IMR-90 (cell line): ENCODE measurements at regions not wholly inside any gene's neighbourhood (a gene's known extent, or its start where the extent isn't known, plus 50 kb on each side); places are given as distances from the start of the nearest gene placed in this dataset.

Experiments used
- ATAC-seq: fragments of 200-7000 bp; cut with Tn5 transposase; 2 replicates; pipeline ENCODE4 v1.9.1; 2020; ENCODE audit warnings: low read depth, mild to moderate bottlenecking, moderate library complexity
- BruUV-seq: library from RNA; stranded (reverse); fragments of 400-500 nt; replicated peaks from 2 replicates; lab custom pipeline; 2021; lab: Mats Ljungman, UMichigan
- CTCF ChIA-PET: fragments of 300-600 bp; formaldehyde crosslinking; extraction: SDS; loops from one replicate; lab custom pipeline; 2021; ENCODE audit warnings: antibody characterized with exemption; lab: Yijun Ruan, JAX
- POLR2A ChIA-PET: fragments of 300-600 bp; sonication (Branson Sonifier 250); formaldehyde crosslinking; loops from one replicate; lab custom pipeline; 2022; ENCODE audit warnings: antibody characterized with exemption; ENCODE audit not compliant: unreplicated experiment; lab: Charles Lee
- DNase-seq: peaks from one replicate; pipeline ENCODE4 v3.0.0; 2013
- H2AFZ ChIP-seq: replicated peaks from 2 replicates; pipeline ENCODE3; 2013; ENCODE audit warnings: low read length, mild to moderate bottlenecking; ENCODE audit not compliant: poor library complexity
- H2AK5ac ChIP-seq: 2 replicates; pipeline ENCODE4 v1.6.1; 2013; ENCODE audit warnings: low read depth, low read length, inconsistent platforms
- H2AK9ac ChIP-seq: replicated peaks from 2 replicates; pipeline ENCODE3; 2013; ENCODE audit warnings: mild to moderate bottlenecking, low read depth, low read length, moderate library complexity; ENCODE audit not compliant: poor library complexity
- H2BK120ac ChIP-seq: 2 replicates; pipeline ENCODE4 v1.6.1; 2013; ENCODE audit warnings: low read depth, low read length, inconsistent platforms
- H2BK15ac ChIP-seq: 3 replicates; pipeline ENCODE4 v1.6.1; 2013; ENCODE audit warnings: low read depth, low read length, inconsistent platforms
- H2BK20ac ChIP-seq: 2 replicates; pipeline ENCODE4 v1.6.1; 2013; ENCODE audit warnings: low read depth, mild to moderate bottlenecking, inconsistent platforms, low read length, moderate library complexity
- H2BK5ac ChIP-seq: 2 replicates; pipeline ENCODE4 v1.6.1; 2013; ENCODE audit warnings: mild to moderate bottlenecking, low read depth, low read length, inconsistent platforms; ENCODE audit not compliant: poor library complexity, severe bottlenecking
- H3K14ac ChIP-seq: replicated peaks from 2 replicates; pipeline ENCODE4 v1.6.1; 2013; ENCODE audit warnings: low read depth, low read length, inconsistent platforms
- H3K18ac ChIP-seq: 2 replicates; pipeline ENCODE4 v1.6.1; 2013; ENCODE audit warnings: low read depth, low read length, control low read depth
- H3K23ac ChIP-seq: 2 replicates; pipeline ENCODE4 v1.6.1; 2013; ENCODE audit warnings: low read depth, low read length, inconsistent platforms
- H3K27ac ChIP-seq: 2 replicates; pipeline ENCODE4 v1.5.1; 2013; ENCODE audit warnings: mild to moderate bottlenecking, control low read depth, low read length; ENCODE audit not compliant: insufficient read depth
- H3K27me3 ChIP-seq: 2 replicates; pipeline ENCODE4 v1.6.1; 2013; ENCODE audit warnings: low read length; ENCODE audit not compliant: control insufficient read depth, insufficient read depth
- H3K36me3 ChIP-seq: 2 replicates; pipeline ENCODE4 v1.6.1; 2013; ENCODE audit warnings: low read length, mixed read lengths; ENCODE audit not compliant: control insufficient read depth, insufficient read depth
- H3K4ac ChIP-seq: 2 replicates; pipeline ENCODE4 v1.6.1; 2013; ENCODE audit warnings: low read depth, low read length, inconsistent platforms
- H3K4me1 ChIP-seq: 2 replicates; pipeline ENCODE4 v1.6.1; 2013; ENCODE audit warnings: low read length, mixed read lengths; ENCODE audit not compliant: control insufficient read depth, insufficient read depth
- H3K4me2 ChIP-seq: 2 replicates; pipeline ENCODE4 v1.6.1; 2013; ENCODE audit warnings: low read depth, mild to moderate bottlenecking, control low read depth, low read length, moderate library complexity
- H3K4me3 ChIP-seq: 2 replicates; pipeline ENCODE4 v1.5.1; 2013; ENCODE audit warnings: low read depth, mild to moderate bottlenecking, control low read depth, low read length, moderate library complexity; ENCODE audit not compliant: insufficient read depth
- H3K56ac ChIP-seq: 2 replicates; pipeline ENCODE4 v1.6.1; 2013; ENCODE audit warnings: low read length, inconsistent platforms; ENCODE audit not compliant: insufficient read depth; ENCODE audit errors: extremely low read depth
- H3K79me1 ChIP-seq, 2 experiments: 2 replicates each; pipeline ENCODE4 v1.6.1; 2013; ENCODE audit warnings: low read length in 2 of 2, inconsistent platforms in 1 of 2, low read depth in 1 of 2
- H3K9ac ChIP-seq: 2 replicates; pipeline ENCODE4 v1.6.1; 2013; ENCODE audit warnings: low read depth, low read length, control low read depth
- H3K9me1 ChIP-seq: 2 replicates; pipeline ENCODE4 v1.6.1; 2013; ENCODE audit warnings: low read length, inconsistent platforms; ENCODE audit not compliant: insufficient read depth
- H3K9me3 ChIP-seq: 2 replicates; pipeline ENCODE4 v1.6.1; 2013; ENCODE audit warnings: low read length; ENCODE audit not compliant: control insufficient read depth, insufficient read depth
- H4K20me1 ChIP-seq: 2 replicates; pipeline ENCODE4 v1.6.1; 2013; ENCODE audit warnings: low read length, inconsistent platforms; ENCODE audit not compliant: insufficient read depth
- H4K5ac ChIP-seq: 2 replicates; pipeline ENCODE4 v1.6.1; 2013; ENCODE audit warnings: mild to moderate bottlenecking, low read depth, low read length, control low read depth
- H4K8ac ChIP-seq, 2 experiments: 2 replicates each; pipeline ENCODE4 v1.6.1; 2013; ENCODE audit warnings: low read depth in 2 of 2, low read length in 2 of 2, control low read depth in 1 of 2, inconsistent platforms in 1 of 2
- H4K91ac ChIP-seq: 2 replicates; pipeline ENCODE4 v1.6.1; 2013; ENCODE audit warnings: low read depth, low read length, inconsistent platforms; ENCODE audit not compliant: insufficient read depth
- BHLHE40 ChIP-seq: fragments of 150-350 bp; IDR thresholded peaks from 2 replicates; pipeline ENCODE4 v1.6.1; 2016; ENCODE audit warnings: mild to moderate bottlenecking, low read depth, low read length
- CEBPB ChIP-seq: IDR thresholded peaks from 2 replicates; pipeline ENCODE4 v1.6.1; 2012; ENCODE audit warnings: low read depth, low read length, improper control_type of control experiment
- CHD1 ChIP-seq: IDR thresholded peaks from 2 replicates; pipeline ENCODE4 v1.6.1; 2012; ENCODE audit warnings: low read depth, low read length, improper control_type of control experiment
- CTCF ChIP-seq: conservative IDR thresholded peaks from 2 replicates; pipeline ENCODE4 v1.5.1; 2012; ENCODE audit warnings: mild to moderate bottlenecking, low read depth, low read length, improper control_type of control experiment
- ELK1 ChIP-seq: fragments of 150-350 bp; IDR thresholded peaks from 2 replicates; pipeline ENCODE4 v1.6.1; 2016; ENCODE audit warnings: low read depth, mild to moderate bottlenecking, low read length, moderate library complexity, borderline replicate concordance
- FOS ChIP-seq: fragments of 150-350 bp; IDR thresholded peaks from 2 replicates; pipeline ENCODE4 v1.6.1; 2016; ENCODE audit warnings: low read depth, low read length
- MAFK ChIP-seq: IDR thresholded peaks from 2 replicates; pipeline ENCODE4 v1.6.1; 2012; ENCODE audit warnings: low read depth, low read length, improper control_type of control experiment
- MAZ ChIP-seq: IDR thresholded peaks from 2 replicates; pipeline ENCODE4 v1.6.1; 2012; ENCODE audit warnings: low read depth, mild to moderate bottlenecking, low read length, improper control_type of control experiment, moderate library complexity, borderline replicate concordance
- MXI1 ChIP-seq: IDR thresholded peaks from 2 replicates; pipeline ENCODE4 v1.6.1; 2012; ENCODE audit warnings: low read depth, mild to moderate bottlenecking, low read length, moderate library complexity, borderline replicate concordance
- NFE2L2 ChIP-seq: fragments of 150-350 bp; IDR thresholded peaks from 2 replicates; pipeline ENCODE4 v1.6.1; 2016; ENCODE audit warnings: low read depth, mild to moderate bottlenecking, low read length
- POLR2A ChIP-seq: IDR thresholded peaks from 2 replicates; pipeline ENCODE4 v1.6.1; 2012; ENCODE audit warnings: mild to moderate bottlenecking, low read depth, low read length
- RAD21 ChIP-seq: IDR thresholded peaks from 2 replicates; pipeline ENCODE4 v1.6.1; 2012; ENCODE audit warnings: low read length, improper control_type of control experiment
- RCOR1 ChIP-seq: IDR thresholded peaks from 2 replicates; pipeline ENCODE4 v1.6.1; 2012; ENCODE audit warnings: mild to moderate bottlenecking, low read length, improper control_type of control experiment; ENCODE audit not compliant: insufficient replicate concordance
- RFX5 ChIP-seq: IDR thresholded peaks from 2 replicates; pipeline ENCODE4 v1.8.0; 2012; ENCODE audit warnings: low read depth, mild to moderate bottlenecking, low read length, moderate library complexity
- SMC3 ChIP-seq: fragments of 150-350 bp; IDR thresholded peaks from 2 replicates; pipeline ENCODE4 v1.6.1; 2016; ENCODE audit warnings: low read depth, mild to moderate bottlenecking, antibody characterized with exemption, low read length, moderate library complexity
- USF2 ChIP-seq: fragments of 150-350 bp; IDR thresholded peaks from 2 replicates; pipeline ENCODE4 v1.6.1; 2017; ENCODE audit warnings: mild to moderate bottlenecking, antibody characterized with exemption, low read length, low read depth
- WGBS, 2 experiments: methylation state at CpG; one replicate each; pipeline versions ENCODE4 v1.1.5 to v1.1.7; 2013; ENCODE audit warnings: missing lambda C conversion rate in 2 of 2; ENCODE audit not compliant: insufficient read length in 1 of 2; ENCODE audit errors: extremely low coverage in 2 of 2; 5-methylcytosine and 5-hydroxymethylcytosine counted together
- dilution Hi-C: fragments of 300-500 bp; cut with HindIII; formaldehyde crosslinking; loops from one replicate; pipeline ENCODE4 v1.14.3; 2018; ENCODE audit warnings: low sequenced_read_pairs; ENCODE audit not compliant: unreplicated experiment
- in situ Hi-C: fragments of 300-500 bp; cut with MboI; formaldehyde crosslinking; loops from 3 replicates; pipeline ENCODE4 v1.14.3; 2019; ENCODE audit warnings: low sequenced_read_pairs, inconsistent platforms, mixed read lengths
- intact Hi-C: fragments of 100-400 bp; cut with micrococcal nuclease; formaldehyde crosslinking; loops from 2 replicates; pipeline ENCODE4 v1.10.0; 2022

- dilution Hi-C loops (no loop called here), in situ Hi-C loops (no loop called here), intact Hi-C loops (no loop called here)
- ChIA-PET CTCF (interaction anchor here (1.0 kb wide), 1 partner anchor 9 kb away, joined by 3 read pairs; no protein-coding TSS in a partner anchor), POLR2A (no interaction called here)
- no peak for TF ChIP-seq ELK1
- TF ChIP-seq CEBPB = no peak
- no peak for TF ChIP-seq MAFK
- TF ChIP-seq MXI1 = no peak
- no peak for TF ChIP-seq SMC3
- no peak for TF ChIP-seq RFX5
- TF ChIP-seq CHD1 = no peak
- no peak for TF ChIP-seq RAD21
- TF ChIP-seq BHLHE40 = no peak
- TF ChIP-seq CTCF = no peak
- no peak for TF ChIP-seq MAZ
- no peak for TF ChIP-seq POLR2A
- no peak for TF ChIP-seq RCOR1
- no peak for TF ChIP-seq FOS
- no peak for TF ChIP-seq USF2
- no peak for TF ChIP-seq NFE2L2
- Histone ChIP-seq H4K5ac (no peak overlapping the region), H3K4me1 (no peaks in the 10 kb centered on the region), H3K27me3 (no peaks in the 10 kb centered on the region), H2AFZ (no peak overlapping the region), H3K9ac (no peak overlapping the region), H2BK20ac (no peak overlapping the region), H3K4me3 (no peak overlapping the region), H3K4ac (no peak overlapping the region), H3K4me2 (no peak overlapping the region), H2AK5ac (no peak overlapping the region), H3K18ac (no peak overlapping the region), H3K27ac (no peak overlapping the region), H2BK5ac (no peak overlapping the region), H2BK15ac (no peak overlapping the region), H3K9me1 (no peaks in the 10 kb centered on the region), H3K9me3 (no peaks in the 10 kb centered on the region), H4K8ac (no peak overlapping the region), H3K14ac (no peak overlapping the region), H4K91ac (no peak overlapping the region), H2AK9ac (no peak overlapping the region), H3K56ac (no peak overlapping the region), H4K20me1 (no peaks in the 10 kb centered on the region), H3K79me1 (no peaks in the 10 kb centered on the region), H3K36me3 (no peaks in the 10 kb centered on the region), H2BK120ac (no peak overlapping the region), H3K23ac (no peak overlapping the region)
- ATAC-seq = no peak
- WGBS, 2 experiments = 67% methylated on average over 1 of the region's 9 CpGs; no CpG with 5 or more reads in 1 of the 2 experiments
- BruUV-seq = no TSS peak
- no peak for DNase-seq
Observed at GRCh38 chr20:39268491-39268951, 306.4 kb downstream of the DHX35 start.
